OCI-LY1 (cell line): ENCODE measurements at regions not wholly inside any gene's neighbourhood (a gene's known extent, or its start where the extent isn't known, plus 50 kb on each side); places are given as distances from the start of the nearest gene placed in this dataset.

Experiments
- EZH2 ChIP-seq: fragments of 200-600 bp; sonication (generic), shearing (Covaris generic); IDR thresholded peaks from 2 replicates; pipeline ENCODE4 v1.8.0; 2017; ENCODE audit warnings: borderline replicate concordance, mixed run types, mild to moderate bottlenecking, antibody characterized with exemption, low read length, moderate library complexity, mixed read lengths
- TF ChIP-seq, protein P1 (sequence below): fragments of 200-600 bp; sonication (generic), shearing (Covaris generic); IDR thresholded peaks from 2 replicates; pipeline ENCODE4 v1.5.1; 2017; ENCODE audit warnings: mild to moderate bottlenecking, antibody characterized with exemption, low read length, moderate library complexity, mixed read lengths

- TF ChIP-seq, protein P1, sequence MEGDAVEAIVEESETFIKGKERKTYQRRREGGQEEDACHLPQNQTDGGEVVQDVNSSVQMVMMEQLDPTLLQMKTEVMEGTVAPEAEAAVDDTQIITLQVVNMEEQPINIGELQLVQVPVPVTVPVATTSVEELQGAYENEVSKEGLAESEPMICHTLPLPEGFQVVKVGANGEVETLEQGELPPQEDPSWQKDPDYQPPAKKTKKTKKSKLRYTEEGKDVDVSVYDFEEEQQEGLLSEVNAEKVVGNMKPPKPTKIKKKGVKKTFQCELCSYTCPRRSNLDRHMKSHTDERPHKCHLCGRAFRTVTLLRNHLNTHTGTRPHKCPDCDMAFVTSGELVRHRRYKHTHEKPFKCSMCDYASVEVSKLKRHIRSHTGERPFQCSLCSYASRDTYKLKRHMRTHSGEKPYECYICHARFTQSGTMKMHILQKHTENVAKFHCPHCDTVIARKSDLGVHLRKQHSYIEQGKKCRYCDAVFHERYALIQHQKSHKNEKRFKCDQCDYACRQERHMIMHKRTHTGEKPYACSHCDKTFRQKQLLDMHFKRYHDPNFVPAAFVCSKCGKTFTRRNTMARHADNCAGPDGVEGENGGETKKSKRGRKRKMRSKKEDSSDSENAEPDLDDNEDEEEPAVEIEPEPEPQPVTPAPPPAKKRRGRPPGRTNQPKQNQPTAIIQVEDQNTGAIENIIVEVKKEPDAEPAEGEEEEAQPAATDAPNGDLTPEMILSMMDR = no peak
- no peak for TF ChIP-seq EZH2
Measured at GRCh38 chr22:47705350-47705749, 942.9 kb downstream of the TBC1D22A start.
